SH-SY5Y (cell line): ENCODE measurements at regions not wholly inside any gene's neighbourhood (a gene's known extent, or its start where the extent isn't known, plus 50 kb on each side); places are given as distances from the start of the nearest gene placed in this dataset.

Experiments used
- GATA2 ChIP-seq: IDR thresholded peaks from 2 replicates; pipeline ENCODE4 v1.6.1; 2011; ENCODE audit warnings: mild to moderate bottlenecking, low read depth, low read length
- GATA3 ChIP-seq: IDR thresholded peaks from 2 replicates; pipeline ENCODE4 v1.6.1; 2011; ENCODE audit warnings: low read depth, mild to moderate bottlenecking, low read length, moderate library complexity

DNA sequence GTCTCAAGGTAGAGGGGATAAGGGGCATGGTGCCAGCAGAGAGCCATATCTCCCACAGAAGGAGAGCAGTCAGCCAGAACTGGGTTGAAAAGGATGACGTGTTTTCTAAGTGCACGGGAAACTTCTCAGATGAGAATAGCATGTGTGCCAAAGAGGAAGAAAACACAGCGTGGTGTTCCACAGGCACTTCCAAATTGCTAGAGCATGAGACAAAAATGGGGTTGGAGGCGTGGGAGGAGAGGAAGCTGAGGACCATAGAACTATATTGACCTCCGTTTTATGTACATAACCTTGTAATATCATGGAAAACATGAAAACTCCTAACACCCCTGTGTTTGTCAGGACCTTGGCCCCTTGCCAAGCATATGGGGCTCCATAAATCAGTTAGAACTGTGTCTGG is 682.7 kb upstream of the RAB6C start:
- no peak for TF ChIP-seq GATA2
- no peak for TF ChIP-seq GATA3
